K562 (cell line): ENCODE measurements at regions not wholly inside any gene's neighbourhood (a gene's known extent, or its start where the extent isn't known, plus 50 kb on each side); places are given as distances from the start of the nearest gene placed in this dataset.
A peak's percentile ranks its signal among the peaks of the same experiment; 100 is the strongest.

Experiments used
- ARHGAP35 ChIP-seq: fragments of 450-650 bp; IDR thresholded peaks from 2 replicates; pipeline ENCODE4 v1.6.1; 2018; ENCODE audit not compliant: partially characterized antibody
- BRD4 ChIP-seq: fragments of 200-600 bp; sonication (generic); IDR thresholded peaks from 2 replicates; pipeline ENCODE4 v1.6.1; 2017; ENCODE audit warnings: inconsistent platforms
- CEBPB ChIP-seq: fragments of 450-650 bp; IDR thresholded peaks from 2 replicates; pipeline ENCODE4 v1.6.1; 2016; ENCODE audit warnings: missing genetic modification characterization, missing compliant biosample characterization
- EP400 ChIP-seq: fragments of 450-650 bp; IDR thresholded peaks from 2 replicates; pipeline ENCODE4 v1.6.1; 2017; ENCODE audit warnings: antibody characterized with exemption, mild to moderate bottlenecking, moderate library complexity
- HCFC1 ChIP-seq: IDR thresholded peaks from 2 replicates; pipeline ENCODE4 v1.6.1; 2012; ENCODE audit warnings: low read depth, low read length, improper control_type of control experiment
- NR2C1 ChIP-seq, 2 experiments: fragments of 450-650 bp; IDR thresholded peaks; 2 replicates each; pipeline ENCODE4 v1.6.1; 2017; ENCODE audit warnings: mild to moderate bottlenecking in 2 of 2, antibody characterized with exemption in 1 of 2, inconsistent platforms in 1 of 2, missing compliant biosample characterization in 1 of 2, missing genetic modification characterization in 1 of 2
- POLR2A ChIP-seq: fragments of 450-650 bp; conservative IDR thresholded peaks from 2 replicates; pipeline ENCODE4 v1.6.1; 2016
- POLR3G ChIP-seq: IDR thresholded peaks from 2 replicates; pipeline ENCODE4 v1.6.1; 2011; ENCODE audit not compliant: insufficient read length, insufficient replicate concordance; ENCODE audit errors: extremely low read depth
- RAD21 ChIP-seq, 2 experiments: fragments of 250-450 bp in 1 of 2; fragments of 450-650 bp in 1 of 2; sonication (Bioruptor Pico) in 1 of 2; formaldehyde crosslinking in 1 of 2; IDR thresholded peaks in 1 of 2; conservative IDR thresholded peaks in 1 of 2; 2 replicates each; pipeline versions ENCODE4 v1.4.0 to v1.8.0; 2020 to 2022; ENCODE audit warnings: mild to moderate bottlenecking in 2 of 2, moderate library complexity in 1 of 2
- TRIM24 ChIP-seq, 2 experiments: fragments of 450-650 bp; IDR thresholded peaks; 2 replicates each; pipeline ENCODE4 v1.6.1; 2016
- ZNF274 ChIP-seq: IDR thresholded peaks from 2 replicates; pipeline ENCODE4 v1.6.1; 2011; ENCODE audit warnings: low read depth, mild to moderate bottlenecking, low read length, moderate library complexity, borderline replicate concordance
- ZNF592 ChIP-seq: fragments of 450-650 bp; IDR thresholded peaks from 2 replicates; pipeline ENCODE4 v1.6.1; 2017; ENCODE audit warnings: antibody characterized with exemption, mild to moderate bottlenecking
- TF ChIP-seq, protein P1 (sequence below): fragments of 450-650 bp; IDR thresholded peaks from 2 replicates; pipeline ENCODE4 v1.6.1; 2016; ENCODE audit warnings: low read depth
- TF ChIP-seq, protein P2 (sequence below): sonication (generic); formaldehyde crosslinking; IDR thresholded peaks from 2 replicates; pipeline ENCODE4 v1.8.0; 2022; ENCODE audit warnings: mild to moderate bottlenecking, missing genetic modification reagents

DNA sequence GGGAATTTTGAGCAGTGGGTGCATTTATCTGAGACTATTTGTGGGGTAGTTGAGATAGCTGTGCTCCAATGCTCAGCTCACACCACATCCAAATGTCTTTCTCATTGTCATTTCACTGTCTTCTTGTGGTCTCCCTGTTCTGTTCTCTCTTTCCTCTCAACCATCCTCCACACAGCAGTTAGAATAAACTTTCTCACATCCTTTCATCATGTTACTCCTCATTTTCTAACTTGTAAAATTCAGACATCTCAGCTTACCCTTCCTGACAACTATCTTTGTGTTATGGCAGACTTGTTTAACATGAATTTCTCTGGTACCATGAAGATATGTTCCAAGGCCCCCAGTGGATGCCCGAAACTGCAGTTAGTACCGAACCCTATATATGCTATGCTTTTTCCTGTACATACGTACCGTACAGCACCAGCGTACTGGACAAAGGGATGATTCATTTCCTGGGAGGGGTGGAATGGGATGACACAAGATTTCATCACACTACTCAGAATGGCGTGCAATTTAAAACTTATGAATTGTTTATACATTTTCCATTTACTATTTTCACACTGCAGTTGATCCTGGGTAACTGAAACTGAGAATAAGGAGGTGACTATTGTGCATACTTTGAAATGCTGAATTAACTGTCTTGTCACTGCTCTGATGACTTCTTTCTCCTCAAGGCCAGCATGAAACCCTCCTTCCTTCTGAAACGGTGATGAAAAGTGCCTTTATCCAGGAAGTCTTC lies 177.1 kb upstream of the SLC38A2 start (continued):
- TF ChIP-seq ARHGAP35 (no peak), POLR2A (no peak), TRIM24 (IDR thresholded peaks at IDR 0.05) (peak; percentile 94 to 96), RAD21 (CRISPR knock-in tag; conservative IDR thresholded peaks at IDR 0.05 in 1 of 2, IDR thresholded peaks at IDR 0.05 in 1 of 2) (peak; percentile 28 to 35; a peak in 3 of 4 replicates), ZNF592 (peak; percentile 87), EP400 (peak; percentile 78), HCFC1 (0 out of 2 replicates have a peak, but pooled peaks have one; percentile 6), NR2C1 (IDR thresholded peaks at IDR 0.05) (no peak), NR2C1 (tag; IDR thresholded peaks at IDR 0.05) (peak; percentile 34), CEBPB (tag) (peak; percentile 91), BRD4 (peak; percentile 24; the same call in 1 of the 2 replicates), POLR3G (no peak), ZNF274 (no peak)
- TF ChIP-seq, protein P1, sequence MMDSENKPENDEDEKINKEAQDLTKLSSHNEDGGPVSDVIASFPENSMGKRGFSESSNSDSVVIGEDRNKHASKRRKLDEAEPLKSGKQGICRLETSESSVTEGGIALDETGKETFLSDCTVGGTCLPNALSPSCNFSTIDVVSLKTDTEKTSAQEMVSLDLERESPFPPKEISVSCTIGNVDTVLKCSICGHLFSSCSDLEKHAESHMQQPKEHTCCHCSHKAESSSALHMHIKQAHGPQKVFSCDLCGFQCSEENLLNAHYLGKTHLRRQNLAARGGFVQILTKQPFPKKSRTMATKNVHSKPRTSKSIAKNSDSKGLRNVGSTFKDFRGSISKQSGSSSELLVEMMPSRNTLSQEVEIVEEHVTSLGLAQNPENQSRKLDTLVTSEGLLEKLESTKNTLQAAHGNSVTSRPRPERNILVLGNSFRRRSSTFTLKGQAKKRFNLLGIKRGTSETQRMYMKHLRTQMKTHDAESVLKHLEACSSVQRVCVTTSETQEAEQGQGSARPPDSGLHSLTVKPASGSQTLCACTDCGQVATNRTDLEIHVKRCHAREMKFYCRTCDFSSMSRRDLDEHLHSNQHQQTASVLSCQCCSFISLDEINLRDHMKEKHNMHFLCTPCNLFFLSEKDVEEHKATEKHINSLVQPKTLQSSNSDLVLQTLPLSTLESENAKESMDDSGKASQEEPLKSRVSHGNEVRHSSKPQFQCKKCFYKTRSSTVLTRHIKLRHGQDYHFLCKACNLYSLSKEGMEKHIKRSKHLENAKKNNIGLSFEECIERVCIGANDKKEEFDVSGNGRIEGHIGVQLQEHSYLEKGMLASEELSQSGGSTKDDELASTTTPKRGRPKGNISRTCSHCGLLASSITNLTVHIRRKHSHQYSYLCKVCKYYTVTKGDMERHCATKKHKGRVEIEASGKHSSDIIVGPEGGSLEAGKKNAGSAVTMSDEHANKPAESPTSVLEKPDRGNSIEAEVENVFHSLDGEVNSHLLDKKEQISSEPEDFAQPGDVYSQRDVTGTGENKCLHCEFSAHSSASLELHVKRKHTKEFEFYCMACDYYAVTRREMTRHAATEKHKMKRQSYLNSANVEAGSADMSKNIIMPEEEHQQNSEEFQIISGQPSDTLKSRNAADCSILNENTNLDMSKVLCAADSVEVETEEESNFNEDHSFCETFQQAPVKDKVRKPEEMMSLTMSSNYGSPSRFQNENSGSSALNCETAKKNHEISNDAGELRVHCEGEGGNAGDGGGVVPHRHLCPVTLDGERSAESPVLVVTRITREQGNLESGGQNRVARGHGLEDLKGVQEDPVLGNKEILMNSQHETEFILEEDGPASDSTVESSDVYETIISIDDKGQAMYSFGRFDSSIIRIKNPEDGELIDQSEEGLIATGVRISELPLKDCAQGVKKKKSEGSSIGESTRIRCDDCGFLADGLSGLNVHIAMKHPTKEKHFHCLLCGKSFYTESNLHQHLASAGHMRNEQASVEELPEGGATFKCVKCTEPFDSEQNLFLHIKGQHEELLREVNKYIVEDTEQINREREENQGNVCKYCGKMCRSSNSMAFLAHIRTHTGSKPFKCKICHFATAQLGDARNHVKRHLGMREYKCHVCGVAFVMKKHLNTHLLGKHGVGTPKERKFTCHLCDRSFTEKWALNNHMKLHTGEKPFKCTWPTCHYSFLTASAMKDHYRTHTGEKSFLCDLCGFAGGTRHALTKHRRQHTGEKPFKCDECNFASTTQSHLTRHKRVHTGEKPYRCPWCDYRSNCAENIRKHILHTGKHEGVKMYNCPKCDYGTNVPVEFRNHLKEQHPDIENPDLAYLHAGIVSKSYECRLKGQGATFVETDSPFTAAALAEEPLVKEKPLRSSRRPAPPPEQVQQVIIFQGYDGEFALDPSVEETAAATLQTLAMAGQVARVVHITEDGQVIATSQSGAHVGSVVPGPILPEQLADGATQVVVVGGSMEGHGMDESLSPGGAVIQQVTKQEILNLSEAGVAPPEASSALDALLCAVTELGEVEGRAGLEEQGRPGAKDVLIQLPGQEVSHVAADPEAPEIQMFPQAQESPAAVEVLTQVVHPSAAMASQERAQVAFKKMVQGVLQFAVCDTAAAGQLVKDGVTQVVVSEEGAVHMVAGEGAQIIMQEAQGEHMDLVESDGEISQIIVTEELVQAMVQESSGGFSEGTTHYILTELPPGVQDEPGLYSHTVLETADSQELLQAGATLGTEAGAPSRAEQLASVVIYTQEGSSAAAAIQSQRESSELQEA: no peak
- TF ChIP-seq, protein P2, sequence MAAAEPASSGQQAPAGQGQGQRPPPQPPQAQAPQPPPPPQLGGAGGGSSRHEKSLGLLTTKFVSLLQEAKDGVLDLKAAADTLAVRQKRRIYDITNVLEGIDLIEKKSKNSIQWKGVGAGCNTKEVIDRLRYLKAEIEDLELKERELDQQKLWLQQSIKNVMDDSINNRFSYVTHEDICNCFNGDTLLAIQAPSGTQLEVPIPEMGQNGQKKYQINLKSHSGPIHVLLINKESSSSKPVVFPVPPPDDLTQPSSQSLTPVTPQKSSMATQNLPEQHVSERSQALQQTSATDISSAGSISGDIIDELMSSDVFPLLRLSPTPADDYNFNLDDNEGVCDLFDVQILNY: 0 out of 2 replicates have a peak, but pooled peaks have one; percentile 38
